ENCODE measurements at regions not wholly inside any gene's neighbourhood (a gene's known extent, or its start where the extent isn't known, plus 50 kb on each side); places are given as distances from the start of the nearest gene placed in this dataset.

GRCh38 chr11:112777283-112777751 lies 183.9 kb upstream of the NCAM1 start:
- DNase-seq (ENCODE audit: low read depth) = no peak
- TF ChIP-seq CTCF (IDR thresholded peaks at IDR 0.05; ENCODE audit: insufficient read depth, low read length) = no peak
- no peak overlapping the region for H3K4me3 ChIP-seq (ENCODE audit: low read depth, low read length)

GRCh38 chr11:112778091-112778876 lies 182.9 kb upstream of the NCAM1 start:
- no peak for TF ChIP-seq CTCF (IDR thresholded peaks at IDR 0.05; ENCODE audit: insufficient read depth, low read length)
- no peak for DNase-seq (ENCODE audit: low read depth)
- no peak overlapping the region for H3K4me3 ChIP-seq (ENCODE audit: low read depth, low read length)

- DNase-seq (ENCODE audit: low read depth) = no peak
- TF ChIP-seq CTCF (IDR thresholded peaks at IDR 0.05; ENCODE audit: insufficient read depth, low read length) = no peak
- H3K4me3 ChIP-seq (ENCODE audit: low read depth, low read length) = no peak overlapping the region
Measured at GRCh38 chr11:112778877-112779266, 182.3 kb upstream of the NCAM1 start.

DNA sequence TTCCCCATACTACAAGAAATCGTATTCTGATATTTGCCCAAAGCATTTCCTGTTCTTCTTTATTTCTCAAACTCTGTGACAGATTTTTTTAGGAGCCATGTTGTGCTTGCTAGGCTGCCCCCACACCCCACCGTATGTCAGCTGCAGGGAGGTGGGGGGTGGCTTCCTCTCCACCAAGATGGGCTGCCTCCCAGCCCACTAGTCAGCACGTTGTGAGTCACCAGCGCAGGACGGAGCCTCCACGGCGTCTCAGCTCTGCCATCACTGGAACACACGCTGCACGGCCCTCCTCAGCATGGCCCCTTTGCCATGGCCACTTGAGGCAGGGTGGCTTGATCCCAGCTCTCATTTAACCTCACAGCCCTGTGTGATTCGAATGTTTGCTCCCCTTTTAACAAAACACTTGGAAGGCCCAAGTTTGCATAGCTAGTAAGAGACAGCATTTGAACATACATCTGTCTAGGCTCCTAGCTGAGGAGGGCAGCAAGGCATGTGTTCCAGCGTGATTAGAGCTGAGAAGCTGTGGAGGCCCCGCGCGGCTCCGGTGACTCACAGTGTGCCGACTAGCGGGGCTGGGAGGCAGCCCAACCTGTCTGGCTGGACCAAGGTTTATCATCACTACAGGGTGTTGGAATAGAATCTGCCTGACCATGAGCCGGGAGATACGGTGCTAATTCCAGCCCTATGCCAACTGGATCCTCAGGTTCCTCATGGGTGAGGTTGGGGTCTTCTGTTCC lies 180.7 kb upstream of the NCAM1 start:
- peak; percentile 77 for DNase-seq (ENCODE audit: low read depth)
- H3K4me3 ChIP-seq (ENCODE audit: low read depth, low read length) = no peak overlapping the region
- TF ChIP-seq CTCF (IDR thresholded peaks at IDR 0.05; ENCODE audit: insufficient read depth, low read length) = peak; percentile 27

DNA sequence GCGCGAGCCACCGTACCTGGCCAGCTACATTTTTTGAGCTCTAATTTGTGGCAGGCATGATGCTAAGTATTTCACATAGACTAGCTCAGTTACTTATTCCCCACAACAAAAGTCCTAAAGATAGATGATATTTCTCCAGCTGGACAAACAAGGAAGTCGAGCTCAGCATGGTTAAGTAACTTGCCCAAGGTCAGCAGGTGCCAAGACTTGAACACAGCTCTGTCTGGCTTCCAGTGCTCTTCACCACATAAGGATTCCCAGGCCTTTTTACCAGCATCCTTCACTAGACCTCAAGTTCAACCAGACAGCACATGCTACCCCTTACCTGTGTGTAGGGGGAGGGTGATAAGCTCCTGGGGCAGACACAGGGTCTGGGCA lies 177.3 kb upstream of the NCAM1 start:
- no peak for TF ChIP-seq CTCF (IDR thresholded peaks at IDR 0.05; ENCODE audit: insufficient read depth, low read length)
- peak overlapping the region; percentile 22 for H3K4me3 ChIP-seq (ENCODE audit: low read depth, low read length)
- DNase-seq (ENCODE audit: low read depth) = no peak

DNA sequence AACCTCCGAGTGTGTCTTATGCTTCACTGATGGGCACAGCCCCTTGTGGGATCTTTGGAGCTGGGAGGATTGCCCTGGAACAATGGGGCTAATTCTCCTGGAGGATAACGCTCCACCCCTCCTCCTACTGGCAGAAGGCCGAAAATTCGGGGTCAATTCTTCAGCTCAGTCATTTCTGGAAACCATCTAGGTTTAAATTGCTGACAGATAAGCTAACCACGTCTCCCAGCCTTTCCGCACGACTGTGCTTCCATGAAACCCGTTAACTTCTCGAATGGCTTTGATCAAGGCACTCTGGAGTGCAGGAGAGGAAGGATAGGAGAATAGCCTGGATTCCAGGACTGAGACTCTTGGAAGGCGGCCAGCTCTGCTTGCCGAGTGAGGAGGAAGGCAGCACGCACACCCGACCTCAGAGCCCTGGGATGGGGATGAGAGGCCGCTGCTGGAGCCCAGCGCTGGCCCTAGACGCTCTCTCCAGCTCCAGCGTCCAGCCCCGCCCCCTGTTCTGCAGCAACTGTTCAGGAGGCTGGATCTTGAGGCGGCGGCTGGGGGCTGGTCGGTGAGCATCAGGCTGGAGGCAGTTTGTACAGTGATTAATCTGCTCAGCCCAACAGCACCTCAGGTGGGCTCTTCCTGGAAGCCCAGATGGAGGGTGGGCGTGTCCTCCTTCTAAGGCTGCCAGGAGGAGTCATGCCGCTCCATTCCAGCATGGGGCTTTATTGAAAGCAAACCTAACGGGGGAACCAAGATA lies 176.7 kb upstream of the NCAM1 start:
- peak overlapping the region; percentile 36 for H3K4me3 ChIP-seq (ENCODE audit: low read depth, low read length)
- DNase-seq (ENCODE audit: low read depth) = peak; percentile 99
- TF ChIP-seq CTCF (IDR thresholded peaks at IDR 0.05; ENCODE audit: insufficient read depth, low read length) = peak; percentile 32
